GM12892 (cell line): ENCODE measurements at regions not wholly inside any gene's neighbourhood (a gene's known extent, or its start where the extent isn't known, plus 50 kb on each side); places are given as distances from the start of the nearest gene placed in this dataset.

ENCODE experiments used
- POLR2AphosphoS5 ChIP-seq: IDR thresholded peaks from 2 replicates; pipeline ENCODE4 v1.6.1; 2011; ENCODE audit warnings: low read depth, low read length, control low read depth
- TAF1 ChIP-seq: IDR thresholded peaks from 2 replicates; pipeline ENCODE4 v1.6.1; 2011; ENCODE audit warnings: low read depth, mild to moderate bottlenecking, control low read depth, low read length, borderline replicate concordance

DNA sequence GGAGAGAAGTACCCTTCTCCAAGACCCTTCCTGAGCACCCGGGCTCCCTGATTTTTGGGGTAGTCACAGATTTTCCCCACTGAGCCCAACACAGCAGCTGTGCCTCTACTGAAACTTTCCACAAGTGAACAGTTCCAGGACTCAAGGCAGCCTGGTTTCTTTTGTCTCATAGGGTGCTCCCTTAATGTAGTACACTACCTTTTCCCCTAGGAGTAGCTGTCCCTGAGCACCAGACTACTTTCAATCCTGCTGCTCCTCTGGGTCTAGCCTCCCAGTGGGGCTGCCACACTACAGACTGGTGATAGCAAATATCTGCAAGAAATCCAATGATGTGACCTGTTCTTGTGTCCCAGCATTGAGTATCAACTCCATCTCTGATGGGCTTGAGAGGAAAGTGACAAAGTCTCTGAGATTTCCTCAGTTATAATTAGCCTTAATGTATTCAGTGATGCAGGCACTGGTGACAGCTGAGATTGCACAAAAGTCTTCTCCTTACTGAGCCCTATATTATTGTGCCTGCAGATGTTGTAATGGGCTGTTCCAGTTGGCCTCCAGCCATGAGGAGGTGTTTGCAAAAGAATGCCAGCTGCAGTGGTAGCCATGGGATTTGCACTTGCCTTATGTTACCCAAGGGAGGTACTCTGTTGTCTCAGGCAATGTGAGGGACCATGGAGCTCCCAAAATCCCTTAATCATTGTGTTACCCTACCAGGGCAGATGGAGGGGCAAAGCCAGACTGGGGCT lies 1802.5 kb downstream of the EFNA5 start:
- no peak for TF ChIP-seq POLR2AphosphoS5
- TF ChIP-seq TAF1 = no peak
